HG03442 (cell line): ENCODE measurements at regions not wholly inside any gene's neighbourhood (a gene's known extent, or its start where the extent isn't known, plus 50 kb on each side); places are given as distances from the start of the nearest gene placed in this dataset.
"Not testable (repeated sequence)": the region's sequence is repeated elsewhere in the genome, so short reads cannot be mapped to it uniquely, and the experiment has no call there.

Source experiments
- ATAC-seq: cut with Tn5 transposase; IDR thresholded peaks from one replicate; pipeline ENCODE4 v1.9.1; 2021; ENCODE audit warnings: mild to moderate bottlenecking, moderate library complexity; ENCODE audit not compliant: unreplicated experiment

- ATAC-seq = not testable (repeated sequence)
These were observed 200.7 kb upstream of the IRF2BP2 start for GRCh38 chr1:234810726-234811125.

- ATAC-seq = not testable (repeated sequence)
These were observed 199.9 kb upstream of the IRF2BP2 start for GRCh38 chr1:234809854-234810245.

GRCh38 chr1:234808943-234809853 lies 199.2 kb upstream of the IRF2BP2 start:
- ATAC-seq = peak; percentile 83

GRCh38 chr1:234808459-234808858 lies 198.5 kb upstream of the IRF2BP2 start:
- not testable (repeated sequence) for ATAC-seq

- ATAC-seq = not testable (repeated sequence)
These were observed 197.7 kb upstream of the IRF2BP2 start for GRCh38 chr1:234807705-234808104.

GRCh38 chr1:234802586-234802985 lies 192.6 kb upstream of the IRF2BP2 start:
- not testable (repeated sequence) for ATAC-seq

- ATAC-seq = not testable (repeated sequence)
These were observed 191.7 kb upstream of the IRF2BP2 start for GRCh38 chr1:234801636-234802035.

- not testable (repeated sequence) for ATAC-seq
These were observed 191.2 kb upstream of the IRF2BP2 start for GRCh38 chr1:234801147-234801546.

GRCh38 chr1:234800563-234800962 lies 190.6 kb upstream of the IRF2BP2 start:
- not testable (repeated sequence) for ATAC-seq

- not testable (repeated sequence) for ATAC-seq
These were observed 189.2 kb upstream of the IRF2BP2 start for GRCh38 chr1:234799021-234799689.

GRCh38 chr1:234797216-234797615 lies 187.2 kb upstream of the IRF2BP2 start:
- ATAC-seq = not testable (repeated sequence)

GRCh38 chr1:234796438-234796792 lies 186.4 kb upstream of the IRF2BP2 start:
- ATAC-seq = not testable (repeated sequence)

- not testable (repeated sequence) for ATAC-seq
These were observed 185.9 kb upstream of the IRF2BP2 start for GRCh38 chr1:234795711-234796437.

GRCh38 chr1:234795007-234795406 lies 185.0 kb upstream of the IRF2BP2 start:
- ATAC-seq = not testable (repeated sequence)

GRCh38 chr1:234794452-234794851 lies 184.5 kb upstream of the IRF2BP2 start:
- not testable (repeated sequence) for ATAC-seq

GRCh38 chr1:234793924-234794323 lies 183.9 kb upstream of the IRF2BP2 start:
- ATAC-seq = not testable (repeated sequence)

GRCh38 chr1:234792221-234792864 lies 182.4 kb upstream of the IRF2BP2 start:
- ATAC-seq = not testable (repeated sequence)

- not testable (repeated sequence) for ATAC-seq
These were observed 181.6 kb upstream of the IRF2BP2 start for GRCh38 chr1:234791615-234792014.

GRCh38 chr1:234790333-234790732 lies 180.4 kb upstream of the IRF2BP2 start:
- ATAC-seq = not testable (repeated sequence)

- not testable (repeated sequence) for ATAC-seq
These were observed 177.1 kb upstream of the IRF2BP2 start for GRCh38 chr1:234787011-234787584.
